AG10803 (cell line): ENCODE measurements at regions not wholly inside any gene's neighbourhood (a gene's known extent, or its start where the extent isn't known, plus 50 kb on each side); places are given as distances from the start of the nearest gene placed in this dataset.

Experiments used
- DNase-seq: peaks from one replicate; pipeline ENCODE4 v3.0.0; 2010; ENCODE audit warnings: low read depth
- H3K4me3 ChIP-seq: 2 replicates; pipeline ENCODE4 v1.5.1; 2011; ENCODE audit warnings: mild to moderate bottlenecking, low read length, control low read depth
- CTCF ChIP-seq: conservative IDR thresholded peaks from 2 replicates; pipeline ENCODE4 v1.5.1; 2011; ENCODE audit warnings: mild to moderate bottlenecking, low read length, control low read depth, inconsistent platforms

DNA sequence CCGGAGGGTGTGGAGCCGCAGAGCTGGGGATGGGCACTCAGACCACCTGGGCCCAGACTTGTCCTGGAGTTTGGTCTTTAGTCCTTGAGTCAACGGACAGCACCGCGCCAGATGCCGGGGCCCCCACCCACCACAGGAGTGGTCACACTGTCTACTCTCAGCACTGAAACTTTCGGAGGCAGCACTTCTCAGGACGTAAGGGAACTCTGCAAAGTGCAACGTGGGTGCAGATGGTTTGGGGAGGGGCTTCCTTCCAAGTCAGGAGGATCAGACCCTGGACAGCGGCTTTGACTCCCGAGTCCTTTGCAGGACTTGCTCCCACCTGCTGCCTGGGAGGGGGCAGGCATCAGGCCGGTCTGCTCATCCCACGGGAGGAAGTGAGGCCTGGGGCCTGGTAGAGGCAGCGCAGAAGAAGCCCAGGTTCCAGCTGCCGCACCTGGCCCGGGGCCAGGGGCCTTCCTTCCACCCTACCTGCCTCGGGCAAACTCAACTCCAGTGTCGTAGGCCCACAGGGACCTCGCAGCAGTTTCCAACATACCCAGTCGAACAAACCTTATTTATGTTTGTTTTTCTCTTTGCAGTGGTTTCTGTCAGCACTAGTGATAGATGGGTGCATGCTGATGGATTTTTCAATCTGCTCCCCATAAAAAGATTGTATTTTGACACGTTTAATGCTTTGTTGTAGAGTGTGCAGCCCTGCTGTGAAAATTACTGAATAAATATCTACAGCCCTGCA is 149.8 kb upstream of the PPP1R26 start:
- TF ChIP-seq CTCF = no peak
- H3K4me3 ChIP-seq = no peak overlapping the region
- DNase-seq = no peak

GRCh38 chr9:135330307-135330631 is 149.3 kb upstream of the PPP1R26 start:
- no peak for DNase-seq
- no peak for TF ChIP-seq CTCF

GRCh38 chr9:135330685-135331590 is 148.6 kb upstream of the PPP1R26 start:
- H3K4me3 ChIP-seq = no peak overlapping the region
- no peak for DNase-seq
- TF ChIP-seq CTCF = no peak

More at GRCh38 chr9:135330307-135330631, 149.3 kb upstream of the PPP1R26 start:
- no peak overlapping the region for H3K4me3 ChIP-seq

DNA sequence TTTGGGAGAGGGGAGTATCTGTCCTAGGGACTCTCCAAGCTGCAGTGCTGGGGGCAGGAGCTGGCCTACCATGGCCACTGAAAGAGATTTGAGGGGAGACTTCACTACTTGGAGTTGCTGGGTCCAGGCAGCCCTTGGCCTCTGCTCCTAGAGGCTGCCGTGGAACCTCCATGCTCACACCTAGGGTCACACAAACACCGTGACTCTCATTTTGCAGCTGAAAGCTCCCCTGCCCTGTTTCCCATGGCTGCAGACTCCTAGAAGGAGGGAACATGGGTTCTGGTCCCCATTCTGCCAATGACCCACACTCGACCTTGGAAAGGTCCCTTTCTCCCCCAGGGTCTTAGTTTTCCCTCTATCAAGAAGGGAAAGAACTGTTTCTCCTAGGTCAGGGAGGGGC is 147.1 kb upstream of the PPP1R26 start:
- no peak for TF ChIP-seq CTCF
- H3K4me3 ChIP-seq = no peak overlapping the region
- no peak for DNase-seq

DNA sequence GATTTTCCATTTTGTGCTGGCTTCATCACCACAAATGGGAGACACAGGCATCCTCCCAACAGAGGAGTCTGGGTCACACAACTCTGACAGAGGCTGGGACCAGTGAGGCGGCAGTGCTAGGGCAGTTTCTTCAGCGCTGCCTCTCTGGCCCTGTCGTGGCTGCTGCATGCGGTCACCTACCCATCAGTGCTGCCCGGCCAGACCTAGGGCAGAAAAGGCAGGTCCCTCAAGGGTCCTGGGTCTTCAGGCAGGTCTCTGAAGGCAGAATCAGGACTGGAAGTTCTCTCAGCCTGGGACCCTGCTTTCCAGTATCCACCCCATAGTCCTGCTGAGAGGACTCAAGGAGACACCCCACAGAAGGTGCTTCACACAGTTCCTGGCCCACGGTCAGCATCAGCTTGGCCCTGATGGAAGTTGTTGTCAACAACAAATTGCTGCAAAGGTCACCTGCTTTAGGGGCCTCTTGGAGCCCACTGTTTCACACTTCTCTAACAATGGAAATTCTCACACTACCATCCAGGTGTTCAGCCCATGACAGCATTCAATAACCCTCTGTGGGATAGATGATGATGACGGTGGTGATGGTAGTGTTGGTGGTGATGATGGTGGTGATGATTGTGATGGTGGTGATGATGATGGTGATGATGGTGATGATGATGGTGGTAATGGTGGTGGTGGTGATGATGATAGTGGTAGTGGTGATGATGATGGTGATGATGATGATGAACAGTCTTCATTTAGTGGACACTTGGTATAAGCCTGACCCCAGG is 146.4 kb upstream of the PPP1R26 start:
- no peak for DNase-seq
- TF ChIP-seq CTCF = no peak

DNA sequence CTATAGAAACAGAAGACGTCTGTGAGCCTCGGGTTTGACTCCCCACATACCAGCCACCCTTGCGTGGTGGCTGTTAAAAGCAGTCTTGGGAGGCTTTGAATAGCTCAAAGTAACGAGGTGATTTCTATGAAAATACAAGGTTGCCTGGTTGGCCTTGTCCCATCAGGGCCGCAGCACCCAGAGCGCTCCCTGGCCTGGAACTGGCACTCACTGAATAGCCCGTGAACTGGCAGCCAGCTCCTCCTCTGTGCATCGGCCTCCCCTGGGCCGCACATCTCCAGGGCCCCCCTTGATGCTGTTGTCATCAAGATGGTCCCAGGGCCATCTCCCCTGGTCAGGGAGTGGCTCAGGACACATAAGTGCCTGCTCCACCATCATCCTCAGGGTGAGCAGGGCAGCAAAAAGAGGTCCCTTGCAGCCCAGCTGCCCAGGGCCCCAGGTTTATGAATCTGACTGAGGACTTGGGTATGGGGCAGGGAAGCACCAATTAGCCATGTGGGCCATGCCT is 144.6 kb upstream of the PPP1R26 start:
- DNase-seq = no peak
- no peak overlapping the region for H3K4me3 ChIP-seq

More for the DNA sequence above, 146.4 kb upstream of the PPP1R26 start:
- no peak overlapping the region for H3K4me3 ChIP-seq

More for the DNA sequence above, 144.6 kb upstream of the PPP1R26 start:
- TF ChIP-seq CTCF = no peak
